WERI-Rb-1 (cell line): ENCODE measurements at regions not wholly inside any gene's neighbourhood (a gene's known extent, or its start where the extent isn't known, plus 50 kb on each side); places are given as distances from the start of the nearest gene placed in this dataset.

Source experiments
- DNase-seq: peaks from one replicate; pipeline ENCODE4 v3.0.0-alpha.2; 2020
- H3K27ac ChIP-seq: fragments of 250-450 bp; sonication (Bioruptor Pico); 2 replicates; pipeline ENCODE4 v1.5.1; 2020; ENCODE audit warnings: mild to moderate bottlenecking, moderate library complexity
- H3K27me3 ChIP-seq: fragments of 250-450 bp; sonication (Bioruptor Pico); 2 replicates; pipeline ENCODE4 v1.5.1; 2021; ENCODE audit warnings: mild to moderate bottlenecking, low read depth, moderate library complexity; ENCODE audit not compliant: insufficient read depth, severe bottlenecking
- H3K36me3 ChIP-seq: fragments of 250-450 bp; sonication (Bioruptor Pico); 2 replicates; pipeline ENCODE4 v1.5.1; 2020; ENCODE audit warnings: mild to moderate bottlenecking, moderate library complexity
- H3K4me3 ChIP-seq: 2 replicates; pipeline ENCODE4 v1.5.1; 2011; ENCODE audit warnings: low read depth, mild to moderate bottlenecking, control low read depth, low read length
- H3K9me3 ChIP-seq: fragments of 250-450 bp; sonication (Bioruptor Pico); 2 replicates; pipeline ENCODE4 v1.5.1; 2021; ENCODE audit warnings: mild to moderate bottlenecking, moderate library complexity; ENCODE audit not compliant: severe bottlenecking
- TF ChIP-seq, protein P1 (sequence below): IDR thresholded peaks from 2 replicates; pipeline ENCODE4 v1.5.1; 2011; ENCODE audit warnings: low read depth, mild to moderate bottlenecking, control low read depth, inconsistent platforms, low read length

DNA sequence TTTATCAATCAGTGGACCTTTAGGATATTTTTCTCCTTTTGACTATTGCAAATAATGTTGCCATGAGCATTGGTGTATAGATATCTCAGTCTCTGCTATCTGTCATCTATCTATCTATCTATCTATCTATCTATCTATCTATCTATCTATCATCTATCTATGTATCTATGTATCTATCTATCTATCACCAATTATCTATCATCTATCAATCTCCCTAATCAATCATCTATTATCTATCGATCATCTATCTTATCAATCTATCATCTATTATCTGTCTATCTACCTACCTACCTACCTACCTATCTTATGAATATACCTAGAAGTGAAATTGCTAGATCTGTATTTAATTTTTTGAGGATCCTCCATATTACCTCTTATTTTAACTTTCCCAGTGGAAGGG, 69.6 kb downstream of the EMX2 start:
- DNase-seq, result no peak
- peaks cover 70% of the 10 kb centered on the region for H3K27me3 ChIP-seq
- H3K4me3 ChIP-seq, result no peak overlapping the region
- TF ChIP-seq, protein P1, sequence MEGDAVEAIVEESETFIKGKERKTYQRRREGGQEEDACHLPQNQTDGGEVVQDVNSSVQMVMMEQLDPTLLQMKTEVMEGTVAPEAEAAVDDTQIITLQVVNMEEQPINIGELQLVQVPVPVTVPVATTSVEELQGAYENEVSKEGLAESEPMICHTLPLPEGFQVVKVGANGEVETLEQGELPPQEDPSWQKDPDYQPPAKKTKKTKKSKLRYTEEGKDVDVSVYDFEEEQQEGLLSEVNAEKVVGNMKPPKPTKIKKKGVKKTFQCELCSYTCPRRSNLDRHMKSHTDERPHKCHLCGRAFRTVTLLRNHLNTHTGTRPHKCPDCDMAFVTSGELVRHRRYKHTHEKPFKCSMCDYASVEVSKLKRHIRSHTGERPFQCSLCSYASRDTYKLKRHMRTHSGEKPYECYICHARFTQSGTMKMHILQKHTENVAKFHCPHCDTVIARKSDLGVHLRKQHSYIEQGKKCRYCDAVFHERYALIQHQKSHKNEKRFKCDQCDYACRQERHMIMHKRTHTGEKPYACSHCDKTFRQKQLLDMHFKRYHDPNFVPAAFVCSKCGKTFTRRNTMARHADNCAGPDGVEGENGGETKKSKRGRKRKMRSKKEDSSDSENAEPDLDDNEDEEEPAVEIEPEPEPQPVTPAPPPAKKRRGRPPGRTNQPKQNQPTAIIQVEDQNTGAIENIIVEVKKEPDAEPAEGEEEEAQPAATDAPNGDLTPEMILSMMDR, result no peak
- no peaks in the 10 kb centered on the region for H3K9me3 ChIP-seq
- no peak overlapping the region for H3K27ac ChIP-seq
- no peaks in the 10 kb centered on the region for H3K36me3 ChIP-seq

DNA sequence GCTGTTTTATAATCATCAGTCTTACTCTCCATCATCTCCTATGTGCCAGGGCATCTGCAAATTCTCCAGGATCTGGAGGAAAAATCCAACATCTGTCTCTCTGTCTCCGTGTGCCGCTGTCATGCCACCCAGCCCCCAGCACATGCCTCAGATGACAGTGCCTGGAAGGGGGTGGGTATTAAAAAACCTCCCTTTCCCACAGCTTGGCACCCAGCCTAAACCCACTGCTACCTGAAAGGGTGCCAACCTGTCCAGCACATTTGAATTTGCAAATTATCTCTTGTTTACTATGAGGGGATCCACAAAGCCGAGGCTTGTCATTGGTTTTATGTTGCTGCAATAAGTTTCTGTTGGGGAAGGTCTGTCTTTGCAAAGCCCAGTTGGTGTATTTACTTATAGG, 73.1 kb downstream of the EMX2 start:
- H3K9me3 ChIP-seq, result no peaks in the 10 kb centered on the region
- no peak overlapping the region for H3K4me3 ChIP-seq
- TF ChIP-seq, protein P1, result no peak
- no peaks in the 10 kb centered on the region for H3K36me3 ChIP-seq
- H3K27me3 ChIP-seq, result peaks cover 69% of the 10 kb centered on the region
- no peak for DNase-seq
- H3K27ac ChIP-seq, result no peak overlapping the region

DNA sequence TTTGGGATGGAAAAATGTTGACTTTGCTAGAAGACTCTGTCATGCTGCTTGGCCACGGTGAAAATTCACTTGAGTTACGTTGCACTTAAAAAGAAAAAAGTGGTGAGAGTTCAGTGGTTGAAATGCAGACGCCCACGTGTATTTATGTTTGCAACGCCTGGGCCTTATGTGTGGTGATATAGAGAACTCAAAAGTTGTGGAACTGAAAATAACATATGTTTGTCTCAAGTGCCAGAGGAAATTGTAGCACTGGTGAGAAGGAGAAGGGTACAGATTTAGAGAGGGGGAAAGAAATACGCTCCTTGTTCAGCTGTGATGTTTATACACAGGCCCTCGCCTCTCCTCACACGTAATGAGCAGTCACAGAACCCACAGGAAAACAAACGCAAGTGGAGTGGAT, 73.6 kb downstream of the EMX2 start:
- Histone ChIP-seq H3K36me3 (no peaks in the 10 kb centered on the region), H3K27ac (no peak overlapping the region), H3K9me3 (no peaks in the 10 kb centered on the region), H3K27me3 (peaks cover 71% of the 10 kb centered on the region), H3K4me3 (no peak overlapping the region)
- DNase-seq, result no peak
- TF ChIP-seq, protein P1, result no peak

DNA sequence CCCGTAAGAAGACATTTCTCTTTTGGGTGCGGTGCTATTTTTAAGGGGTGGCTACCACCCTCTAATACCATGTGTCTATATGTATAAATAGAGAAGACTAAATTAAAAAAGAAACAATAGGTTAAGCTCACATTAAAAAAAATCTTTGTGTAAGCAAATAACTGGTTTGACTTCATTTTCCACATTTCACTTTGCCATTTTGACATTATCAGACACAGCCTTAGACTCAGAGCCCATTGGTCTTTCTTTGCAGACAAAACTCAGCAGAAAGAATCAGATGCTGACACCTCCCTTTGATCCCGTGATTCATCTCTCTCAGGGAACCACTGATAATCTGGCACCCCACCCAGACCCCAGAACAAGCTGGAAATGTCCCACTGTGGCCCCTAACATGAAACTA, 74.5 kb downstream of the EMX2 start:
- peaks cover 75% of the 10 kb centered on the region for H3K27me3 ChIP-seq
- no peaks in the 10 kb centered on the region for H3K36me3 ChIP-seq
- no peak overlapping the region for H3K4me3 ChIP-seq
- TF ChIP-seq, protein P1, result no peak
- H3K9me3 ChIP-seq, result no peaks in the 10 kb centered on the region
- H3K27ac ChIP-seq, result no peak overlapping the region
- DNase-seq, result no peak

DNA sequence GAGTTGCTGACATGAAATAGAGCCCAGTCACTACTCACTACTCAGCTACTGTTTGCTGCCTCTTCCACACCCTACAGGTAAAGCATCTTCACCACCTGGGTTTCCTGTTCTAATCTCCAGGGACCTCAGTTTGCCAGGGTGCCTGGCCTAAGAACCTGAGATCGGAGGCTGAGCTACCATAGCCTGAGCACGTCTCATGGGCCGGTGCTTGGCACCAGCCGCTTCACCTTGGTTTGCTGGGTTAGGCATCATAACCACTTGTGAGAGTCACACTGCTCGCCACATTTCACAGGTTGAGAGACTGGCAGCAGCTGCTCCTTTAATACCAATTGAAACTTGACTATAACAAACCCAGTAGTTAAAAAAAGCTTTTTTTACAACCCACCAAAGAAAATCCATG, 75.1 kb downstream of the EMX2 start:
- Histone ChIP-seq H3K9me3 (no peaks in the 10 kb centered on the region), H3K4me3 (no peak overlapping the region), H3K36me3 (no peaks in the 10 kb centered on the region), H3K27me3 (peaks cover 75% of the 10 kb centered on the region), H3K27ac (no peak overlapping the region)
- TF ChIP-seq, protein P1, result no peak
- DNase-seq, result no peak

DNA sequence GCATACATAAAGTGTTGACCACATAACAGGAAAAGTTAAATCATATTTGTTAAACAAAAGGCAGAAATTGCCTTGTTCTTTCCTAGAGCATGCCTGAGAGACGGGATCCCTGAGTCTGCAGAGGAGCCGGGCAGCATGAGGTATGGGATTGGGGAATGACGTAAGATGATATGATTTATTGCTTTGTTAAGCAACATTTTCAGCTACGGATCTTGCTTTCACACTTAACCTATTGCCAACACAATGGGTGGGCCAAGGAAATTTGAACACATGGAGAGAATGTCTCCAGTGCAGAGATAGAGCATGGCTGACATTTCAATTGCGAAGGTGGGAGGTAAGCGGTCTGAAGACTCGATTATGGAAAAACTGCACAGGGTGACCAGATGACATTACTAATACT, 76.7 kb downstream of the EMX2 start:
- DNase-seq, result no peak
- Histone ChIP-seq H3K27me3 (peaks cover 67% of the 10 kb centered on the region), H3K9me3 (no peaks in the 10 kb centered on the region), H3K27ac (no peak overlapping the region), H3K4me3 (no peak overlapping the region), H3K36me3 (no peaks in the 10 kb centered on the region)
- TF ChIP-seq, protein P1, result no peak
